ENCODE measurements at regions not wholly inside any gene's neighbourhood (a gene's known extent, or its start where the extent isn't known, plus 50 kb on each side); places are given as distances from the start of the nearest gene placed in this dataset.

GRCh38 chr5:145283141-145283810, 551.9 kb downstream of the PRELID2 start:
- H3K27ac ChIP-seq: no peak overlapping the region
- no peaks in the 10 kb centered on the region for H3K36me3 ChIP-seq
- intact Hi-C loops (cut with DNase I): no loop called here
- H3K9me3 ChIP-seq: no peaks in the 10 kb centered on the region
- H3K4me3 ChIP-seq: no peak overlapping the region
- no peaks in the 10 kb centered on the region for H3K27me3 ChIP-seq
- TF ChIP-seq, protein P1, sequence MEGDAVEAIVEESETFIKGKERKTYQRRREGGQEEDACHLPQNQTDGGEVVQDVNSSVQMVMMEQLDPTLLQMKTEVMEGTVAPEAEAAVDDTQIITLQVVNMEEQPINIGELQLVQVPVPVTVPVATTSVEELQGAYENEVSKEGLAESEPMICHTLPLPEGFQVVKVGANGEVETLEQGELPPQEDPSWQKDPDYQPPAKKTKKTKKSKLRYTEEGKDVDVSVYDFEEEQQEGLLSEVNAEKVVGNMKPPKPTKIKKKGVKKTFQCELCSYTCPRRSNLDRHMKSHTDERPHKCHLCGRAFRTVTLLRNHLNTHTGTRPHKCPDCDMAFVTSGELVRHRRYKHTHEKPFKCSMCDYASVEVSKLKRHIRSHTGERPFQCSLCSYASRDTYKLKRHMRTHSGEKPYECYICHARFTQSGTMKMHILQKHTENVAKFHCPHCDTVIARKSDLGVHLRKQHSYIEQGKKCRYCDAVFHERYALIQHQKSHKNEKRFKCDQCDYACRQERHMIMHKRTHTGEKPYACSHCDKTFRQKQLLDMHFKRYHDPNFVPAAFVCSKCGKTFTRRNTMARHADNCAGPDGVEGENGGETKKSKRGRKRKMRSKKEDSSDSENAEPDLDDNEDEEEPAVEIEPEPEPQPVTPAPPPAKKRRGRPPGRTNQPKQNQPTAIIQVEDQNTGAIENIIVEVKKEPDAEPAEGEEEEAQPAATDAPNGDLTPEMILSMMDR (IDR thresholded peaks at IDR 0.05): no peak
- no peaks in the 10 kb centered on the region for H3K4me1 ChIP-seq
- no peak for DNase-seq (ENCODE audit: low spot score in 2 of 2)

DNA sequence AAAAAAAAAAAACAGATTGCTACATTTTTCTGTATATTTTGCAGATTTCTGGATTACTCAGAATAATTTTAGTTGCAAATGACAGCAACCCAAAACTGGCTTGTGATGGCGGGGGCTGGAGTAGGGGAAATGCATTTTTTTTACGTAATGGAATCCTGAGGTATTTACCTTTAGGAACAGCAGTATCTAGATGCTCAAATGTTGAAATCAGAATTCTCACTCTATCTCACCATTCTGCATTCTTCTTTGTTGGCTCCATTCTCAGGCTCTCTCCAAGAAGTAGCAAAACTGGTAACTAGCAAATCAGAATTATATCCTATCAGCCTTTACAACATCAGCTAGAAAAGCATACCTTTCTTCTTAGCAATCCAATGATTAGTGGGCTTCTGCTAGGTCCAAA, 554.3 kb downstream of the PRELID2 start:
- DNase-seq (ENCODE audit: low spot score in 2 of 2): no peak
- TF ChIP-seq, protein P1 (IDR thresholded peaks at IDR 0.05): no peak
- Histone ChIP-seq H3K4me3 (no peak overlapping the region), H3K4me1 (no peaks in the 10 kb centered on the region), H3K27me3 (no peaks in the 10 kb centered on the region), H3K36me3 (no peaks in the 10 kb centered on the region), H3K27ac (no peak overlapping the region), H3K9me3 (no peaks in the 10 kb centered on the region)
- intact Hi-C loops (cut with DNase I): no loop called here

- TF ChIP-seq, protein P1 (IDR thresholded peaks at IDR 0.05): no peak
- DNase-seq (ENCODE audit: low spot score in 2 of 2): no peak
- H3K27me3 ChIP-seq: no peaks in the 10 kb centered on the region
- no peak overlapping the region for H3K4me3 ChIP-seq
- no peaks in the 10 kb centered on the region for H3K36me3 ChIP-seq
- H3K4me1 ChIP-seq: no peaks in the 10 kb centered on the region
- H3K9me3 ChIP-seq: no peaks in the 10 kb centered on the region
- H3K27ac ChIP-seq: no peak overlapping the region
- intact Hi-C loops (cut with DNase I): no loop called here
These were observed 554.9 kb downstream of the PRELID2 start for GRCh38 chr5:145280214-145280613.

DNA sequence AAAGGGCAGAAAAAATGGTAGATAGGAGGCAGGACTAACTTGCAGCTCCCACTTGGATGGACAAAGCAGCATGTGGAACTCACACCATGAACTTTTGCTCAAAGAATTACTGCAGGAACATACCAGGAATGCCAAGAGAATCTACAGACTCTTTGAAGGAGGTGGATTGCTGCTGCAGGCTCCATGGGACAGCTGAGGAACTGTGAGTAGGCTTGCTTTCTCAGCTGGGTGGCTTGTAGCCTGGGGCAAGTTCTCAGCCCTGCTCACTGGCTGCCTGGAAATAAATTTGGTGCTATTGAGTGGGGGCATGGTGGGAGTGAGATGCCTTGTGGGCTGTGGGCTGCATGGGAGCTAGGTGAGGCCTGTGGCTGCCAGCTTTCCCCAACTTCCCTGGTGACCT, 574.5 kb downstream of the PRELID2 start:
- H3K4me1 ChIP-seq: no peaks in the 10 kb centered on the region
- intact Hi-C loops (cut with DNase I): no loop called here
- H3K9me3 ChIP-seq: no peaks in the 10 kb centered on the region
- TF ChIP-seq, protein P1 (IDR thresholded peaks at IDR 0.05): no peak
- no peaks in the 10 kb centered on the region for H3K36me3 ChIP-seq
- no peaks in the 10 kb centered on the region for H3K27me3 ChIP-seq
- H3K27ac ChIP-seq: no peak overlapping the region
- H3K4me3 ChIP-seq: no peak overlapping the region
- DNase-seq (ENCODE audit: low spot score in 2 of 2): no peak

DNA sequence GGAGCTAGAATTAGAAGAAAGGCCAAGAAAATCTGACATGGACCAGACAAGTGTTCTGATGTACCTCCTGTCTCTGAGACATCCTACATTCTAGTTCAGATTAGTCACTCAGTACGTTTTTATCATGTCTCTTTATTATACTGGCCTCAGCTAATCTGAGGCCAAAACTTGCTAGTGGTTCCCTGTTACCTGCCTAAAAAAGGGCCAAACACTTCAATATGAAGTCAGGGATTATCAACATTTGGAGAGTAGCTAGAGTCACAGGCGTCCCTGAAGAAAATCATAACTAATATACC, 587.4 kb downstream of the PRELID2 start:
- Histone ChIP-seq H3K27me3 (no peaks in the 10 kb centered on the region), H3K27ac (no peak overlapping the region), H3K4me3 (no peak overlapping the region), H3K36me3 (no peaks in the 10 kb centered on the region), H3K4me1 (peaks cover 0 to 9% of the 10 kb centered on the region in 2 donors), H3K9me3 (no peaks in the 10 kb centered on the region)
- DNase-seq (ENCODE audit: low spot score in 2 of 2): no peak
- TF ChIP-seq, protein P1 (IDR thresholded peaks at IDR 0.05): no peak
- intact Hi-C loops (cut with DNase I): no loop called here

All from ascending aorta (tissue), 2 donors.